ENCODE measurements at regions not wholly inside any gene's neighbourhood (a gene's known extent, or its start where the extent isn't known, plus 50 kb on each side); places are given as distances from the start of the nearest gene placed in this dataset.

- DNase-seq: no peak
Measured at GRCh38 chr1:80841261-80841660, 959.5 kb upstream of the ADGRL2 start.

DNA sequence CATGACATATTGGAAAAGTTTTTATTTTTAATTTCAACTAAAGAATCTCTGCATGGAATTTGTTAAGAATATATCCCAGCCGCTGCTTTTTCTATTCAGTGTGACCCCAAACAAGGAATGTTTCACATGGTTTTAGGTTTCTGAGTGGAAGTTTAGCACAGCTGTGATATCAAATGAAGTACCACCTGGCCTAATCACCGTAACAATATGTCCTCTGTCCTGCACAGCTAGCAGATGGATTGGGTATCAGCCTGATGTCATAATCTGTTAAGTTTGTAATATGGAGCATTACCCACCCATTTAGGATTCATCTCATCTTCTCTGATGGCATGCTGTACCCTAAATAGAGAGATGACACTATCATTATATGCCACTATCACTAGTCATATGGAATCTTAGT, 963.7 kb upstream of the ADGRL2 start:
- DNase-seq: no peak

DNA sequence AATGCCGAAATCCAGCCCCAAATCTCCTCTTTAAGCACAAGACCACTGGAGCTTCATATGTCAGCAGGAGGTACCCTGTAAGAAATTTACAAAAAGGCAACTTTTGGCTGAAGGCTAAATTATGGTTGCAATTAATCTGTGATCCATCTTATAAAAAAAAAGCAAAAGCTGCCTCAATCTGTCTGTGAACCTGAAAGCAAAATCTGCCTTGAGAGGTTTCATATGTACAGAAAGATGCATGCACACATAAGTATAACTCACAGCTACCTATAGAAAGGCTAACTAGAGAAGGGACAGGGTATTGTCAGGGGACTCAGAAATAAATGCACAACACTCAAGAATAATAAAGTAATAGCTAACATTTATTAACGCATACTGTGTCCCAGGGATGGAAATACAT, 964.2 kb upstream of the ADGRL2 start:
- no peak for DNase-seq

DNA sequence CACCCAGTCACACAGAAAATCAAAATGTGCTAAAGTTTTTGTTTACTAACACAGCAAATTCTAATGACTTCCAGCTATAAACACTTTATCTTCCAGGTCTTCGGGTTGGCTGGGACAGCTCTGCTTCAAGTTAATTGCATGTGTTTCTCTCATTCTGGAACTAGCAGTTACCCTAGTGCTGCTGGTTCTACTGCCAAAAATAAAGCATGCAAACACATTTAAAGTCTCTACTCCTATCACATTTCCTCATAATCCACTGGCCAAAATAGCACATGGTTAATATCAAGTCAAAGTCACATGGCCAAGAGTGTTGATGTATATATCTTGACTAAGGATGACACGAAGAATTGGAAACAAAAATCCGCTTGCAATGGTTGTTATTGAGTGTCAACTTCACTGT, 973.1 kb upstream of the ADGRL2 start:
- no peak for DNase-seq

DNA sequence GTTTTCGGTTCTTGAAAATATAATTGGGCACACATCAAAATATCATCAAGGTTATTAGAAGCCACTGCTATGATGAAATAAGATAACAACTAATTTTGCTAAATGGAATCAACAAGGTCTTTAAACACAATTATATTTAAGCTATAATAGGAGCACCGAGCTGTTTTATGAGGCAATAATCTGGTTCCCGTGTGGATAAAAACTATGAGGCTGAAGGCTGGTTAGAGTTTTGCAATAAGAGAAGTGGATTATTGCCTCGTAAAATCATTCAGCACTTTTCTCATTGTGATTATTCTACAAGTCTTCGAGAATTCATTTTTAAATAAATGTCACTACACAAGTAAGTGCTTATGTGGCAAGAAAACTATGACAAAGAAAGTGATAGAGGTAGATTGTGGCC, 975.7 kb upstream of the ADGRL2 start:
- no peak for DNase-seq

DNA sequence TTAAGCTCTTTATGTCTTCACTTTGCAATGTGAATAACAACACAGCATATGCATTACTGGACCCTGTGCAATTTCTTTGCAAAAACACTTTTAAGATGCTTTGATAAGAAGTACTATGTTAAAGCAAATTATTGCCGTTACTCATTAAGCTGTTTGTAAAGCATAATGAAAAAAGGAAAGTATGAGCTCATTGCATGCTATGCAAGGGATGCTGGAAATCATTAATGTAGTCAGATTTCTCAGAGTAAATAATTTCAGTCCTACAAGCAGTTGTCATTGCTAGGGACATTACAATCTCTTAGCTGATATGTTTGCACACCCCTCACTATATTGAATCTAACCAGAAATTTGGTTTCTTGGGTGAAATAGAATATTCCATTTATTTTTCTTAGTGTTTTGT, 982.5 kb upstream of the ADGRL2 start:
- DNase-seq: no peak

GRCh38 chr1:80807981-80808380, 992.8 kb upstream of the ADGRL2 start:
- no peak for DNase-seq

DNA sequence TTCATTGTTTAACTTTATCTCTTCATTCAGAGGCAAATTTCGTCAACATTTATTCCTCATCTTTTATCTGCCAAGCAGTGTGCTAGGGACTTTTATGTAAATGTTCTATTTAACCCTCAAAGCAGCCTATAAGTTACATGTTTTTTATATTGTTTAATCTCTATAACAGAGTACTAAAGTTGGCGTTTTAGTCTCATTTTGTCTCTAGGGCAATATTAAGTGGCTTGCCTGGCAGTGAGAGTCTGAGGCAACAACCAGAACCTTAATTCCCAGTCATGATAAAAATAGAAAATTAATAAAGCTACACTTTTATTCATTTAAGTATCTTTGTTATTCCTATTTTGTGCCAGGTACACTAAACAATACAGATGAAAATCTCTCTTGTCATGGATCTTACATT, 994.3 kb upstream of the ADGRL2 start:
- no peak for DNase-seq

GRCh38 chr1:80801695-80802094, 999.0 kb upstream of the ADGRL2 start:
- DNase-seq: no peak

DNA sequence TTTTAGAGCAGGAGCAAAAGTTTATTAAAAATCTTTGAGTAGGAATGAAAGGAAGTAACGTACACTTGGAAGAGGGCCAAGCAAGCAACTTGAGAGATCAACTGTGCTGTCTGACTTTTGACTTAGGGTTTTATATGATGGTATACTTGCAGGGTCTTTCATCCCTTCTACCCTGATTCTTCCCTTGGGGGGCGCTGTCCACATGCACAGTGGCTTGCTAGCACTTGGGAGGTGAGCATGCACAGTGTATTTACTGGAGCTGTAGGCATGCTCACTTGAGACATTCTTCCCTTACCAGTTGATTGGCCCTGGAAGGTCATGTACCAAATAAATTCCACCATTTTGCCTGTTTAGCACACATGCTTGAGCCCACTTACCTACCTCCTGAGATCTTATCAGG, 1001.3 kb upstream of the ADGRL2 start:
- DNase-seq: no peak

DNA sequence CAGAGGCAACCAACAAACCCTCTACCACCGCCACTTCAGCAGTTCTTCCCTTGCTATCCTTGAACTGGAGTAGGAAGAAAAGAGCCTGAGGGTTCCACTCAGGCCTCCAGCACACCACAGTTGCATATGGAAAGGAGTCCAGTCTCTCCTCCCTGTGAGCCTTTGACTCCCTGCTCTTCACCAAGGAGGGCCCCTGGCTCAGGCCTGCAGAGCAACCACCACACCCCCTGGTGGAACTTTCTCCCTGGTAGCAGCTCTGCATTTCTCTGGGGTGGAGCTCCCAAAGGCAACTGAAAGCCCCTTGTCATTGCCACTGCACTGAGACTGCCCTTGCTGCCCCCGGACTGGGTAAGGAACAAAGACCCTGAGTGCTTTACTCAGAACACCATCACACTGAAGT, 1021.5 kb upstream of the ADGRL2 start:
- DNase-seq: no peak

DNA sequence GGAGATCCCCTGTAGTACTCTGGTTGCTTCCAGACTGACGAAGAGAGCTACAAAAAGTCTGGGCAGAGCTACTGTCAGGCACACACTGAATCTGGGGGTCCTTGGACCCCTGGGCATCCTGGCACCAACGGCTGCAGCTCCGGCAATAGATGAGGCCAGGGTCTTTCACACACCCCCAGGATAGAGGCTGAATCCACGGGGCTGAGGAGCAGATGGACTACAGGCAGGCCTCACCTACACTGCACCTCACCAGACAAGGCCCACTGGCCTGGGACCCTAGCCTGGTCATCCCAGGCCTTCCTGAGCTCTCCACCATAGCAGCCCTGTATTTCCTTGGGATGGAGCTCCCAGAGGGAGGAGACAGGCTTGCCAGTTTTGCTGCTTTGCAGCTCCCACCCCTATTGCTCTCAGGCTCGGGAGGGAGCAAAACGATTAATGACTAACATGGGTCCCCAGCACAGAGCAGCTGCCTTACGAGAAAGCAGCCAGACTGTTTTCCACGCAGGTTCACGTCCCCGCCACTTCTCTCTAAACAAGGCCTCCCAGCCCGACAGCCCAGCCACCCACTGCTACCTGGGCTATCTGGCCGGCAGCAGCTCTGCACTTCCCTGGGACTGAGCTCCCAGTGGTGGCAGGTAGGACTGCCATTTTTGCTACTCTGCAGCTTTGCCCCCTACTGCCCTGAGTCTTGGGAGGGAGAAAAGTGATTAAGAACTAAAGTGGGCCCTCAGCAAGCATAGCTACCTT, 1022.5 kb upstream of the ADGRL2 start:
- DNase-seq: no peak

GRCh38 chr1:80776266-80776665, 1024.5 kb upstream of the ADGRL2 start:
- no peak for DNase-seq

- no peak for DNase-seq
Measured at GRCh38 chr1:80769208-80769750, 1031.5 kb upstream of the ADGRL2 start.

DNA sequence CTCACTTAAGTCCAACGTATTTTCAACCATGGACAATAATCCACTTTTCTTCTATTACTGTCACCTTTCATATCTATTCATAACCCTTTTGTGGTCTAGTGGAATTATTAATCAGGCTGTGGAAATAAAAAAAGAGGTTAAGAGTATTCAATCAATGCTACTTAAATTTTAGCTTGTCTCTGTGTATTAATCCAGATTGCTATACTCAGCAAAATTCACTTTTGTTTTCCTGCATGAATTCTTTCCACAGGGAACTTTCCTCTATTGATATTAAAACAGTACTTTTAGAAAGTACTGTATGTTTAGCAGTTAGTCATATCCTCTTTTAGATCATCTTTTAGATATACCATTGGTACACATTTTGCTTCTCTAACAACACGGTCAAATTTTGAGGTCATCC, 1033.0 kb upstream of the ADGRL2 start:
- DNase-seq: no peak

GRCh38 chr1:80759354-80759753, 1041.4 kb upstream of the ADGRL2 start:
- no peak for DNase-seq

GRCh38 chr1:80755944-80756343, 1044.8 kb upstream of the ADGRL2 start:
- DNase-seq: no peak

GRCh38 chr1:80751204-80751603, 1049.5 kb upstream of the ADGRL2 start:
- DNase-seq: no peak

DNA sequence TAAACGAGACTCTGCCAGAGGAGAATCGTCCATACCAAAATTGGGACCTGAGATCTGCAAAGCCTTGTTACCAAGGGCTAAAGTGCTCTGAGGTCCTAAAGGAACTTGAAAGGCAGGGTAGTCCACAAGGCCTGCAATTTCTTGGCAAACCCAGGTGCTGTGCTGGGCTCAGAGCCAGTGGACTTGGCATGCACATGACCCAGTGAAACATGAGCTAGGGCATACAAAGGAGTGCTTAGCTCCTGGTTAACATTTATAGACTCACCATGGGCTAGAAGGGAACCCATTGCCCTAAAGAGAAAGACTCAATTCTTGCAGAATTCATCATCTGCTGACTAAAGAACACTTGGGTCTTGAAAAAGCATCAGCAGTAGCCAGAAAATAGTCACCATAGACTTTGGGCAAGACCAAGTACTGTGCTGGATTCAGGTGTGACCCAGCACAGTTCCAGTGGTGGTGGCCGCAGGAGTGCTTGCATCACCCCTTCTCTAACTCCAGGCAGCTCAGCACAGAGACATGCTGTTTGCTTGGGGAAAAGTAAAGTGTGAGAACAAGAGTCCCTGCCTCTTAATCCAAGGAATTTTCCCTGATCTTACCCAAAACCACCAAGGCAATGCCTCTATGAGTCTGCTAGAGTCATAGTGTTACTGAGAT, 1069.4 kb upstream of the ADGRL2 start:
- DNase-seq: no peak

GRCh38 chr1:80722611-80723010, 1078.1 kb upstream of the ADGRL2 start:
- no peak for DNase-seq

GRCh38 chr1:80706526-80706925, 1094.2 kb upstream of the ADGRL2 start:
- DNase-seq: no peak

- no peak for DNase-seq
Measured at GRCh38 chr1:80678438-80678837, 1122.3 kb upstream of the ADGRL2 start.

DNA sequence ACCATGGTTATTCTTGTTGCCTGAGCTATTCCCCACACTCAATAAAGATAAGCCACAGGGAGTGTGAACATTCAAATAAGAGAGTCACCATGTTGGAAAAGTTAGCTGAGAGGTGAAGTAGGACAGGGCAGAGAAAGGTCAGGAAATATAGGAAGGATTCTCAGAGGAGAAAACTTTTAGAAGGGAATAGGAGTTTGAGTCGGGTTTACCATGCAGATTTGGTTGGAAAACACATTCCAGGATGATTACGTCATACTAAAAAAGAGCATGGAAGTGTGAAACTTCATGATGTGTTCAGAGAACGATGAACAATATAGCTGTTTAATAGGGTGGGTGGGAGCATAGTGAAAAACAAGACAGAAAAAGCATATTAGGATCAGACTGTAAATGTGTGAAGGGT, 1125.3 kb upstream of the ADGRL2 start:
- no peak for DNase-seq

GRCh38 chr1:80673935-80674597, 1126.7 kb upstream of the ADGRL2 start:
- no peak for DNase-seq
